ENCODE measurements at regions not wholly inside any gene's neighbourhood (a gene's known extent, or its start where the extent isn't known, plus 50 kb on each side); places are given as distances from the start of the nearest gene placed in this dataset.

DNA sequence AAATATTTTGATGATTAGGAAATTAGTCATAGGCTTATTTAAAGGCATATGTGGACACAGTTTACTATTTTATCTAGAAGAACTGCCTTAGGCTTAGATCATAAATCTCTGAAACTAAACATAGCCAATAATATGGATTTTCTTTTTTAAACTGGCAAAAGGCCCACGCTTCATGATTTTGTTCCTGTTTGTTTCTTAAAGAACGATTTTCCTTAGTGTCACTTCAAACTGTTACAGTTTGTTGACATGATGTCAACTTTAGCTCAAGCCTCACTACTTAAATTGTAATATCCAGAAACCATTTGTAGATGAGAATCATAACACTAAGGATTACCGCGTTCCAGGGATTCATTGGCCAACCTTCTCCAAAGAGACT lies 322.6 kb downstream of the HHIPL2 start:
- TF ChIP-seq, protein P1, sequence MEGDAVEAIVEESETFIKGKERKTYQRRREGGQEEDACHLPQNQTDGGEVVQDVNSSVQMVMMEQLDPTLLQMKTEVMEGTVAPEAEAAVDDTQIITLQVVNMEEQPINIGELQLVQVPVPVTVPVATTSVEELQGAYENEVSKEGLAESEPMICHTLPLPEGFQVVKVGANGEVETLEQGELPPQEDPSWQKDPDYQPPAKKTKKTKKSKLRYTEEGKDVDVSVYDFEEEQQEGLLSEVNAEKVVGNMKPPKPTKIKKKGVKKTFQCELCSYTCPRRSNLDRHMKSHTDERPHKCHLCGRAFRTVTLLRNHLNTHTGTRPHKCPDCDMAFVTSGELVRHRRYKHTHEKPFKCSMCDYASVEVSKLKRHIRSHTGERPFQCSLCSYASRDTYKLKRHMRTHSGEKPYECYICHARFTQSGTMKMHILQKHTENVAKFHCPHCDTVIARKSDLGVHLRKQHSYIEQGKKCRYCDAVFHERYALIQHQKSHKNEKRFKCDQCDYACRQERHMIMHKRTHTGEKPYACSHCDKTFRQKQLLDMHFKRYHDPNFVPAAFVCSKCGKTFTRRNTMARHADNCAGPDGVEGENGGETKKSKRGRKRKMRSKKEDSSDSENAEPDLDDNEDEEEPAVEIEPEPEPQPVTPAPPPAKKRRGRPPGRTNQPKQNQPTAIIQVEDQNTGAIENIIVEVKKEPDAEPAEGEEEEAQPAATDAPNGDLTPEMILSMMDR (IDR thresholded peaks at IDR 0.05): no peak
- TF ChIP-seq EP300 (IDR thresholded peaks at IDR 0.05; ENCODE audit: low read depth): no peak
